RWPE1 (cell line): ENCODE measurements at regions not wholly inside any gene's neighbourhood (a gene's known extent, or its start where the extent isn't known, plus 50 kb on each side); places are given as distances from the start of the nearest gene placed in this dataset.

Experiments
- CTCF ChIA-PET: fragments of 350-600 bp; sonication (Branson Sonifier 250); formaldehyde crosslinking; extraction: SDS; loops from one replicate; lab custom pipeline; 2021; lab: Yijun Ruan, JAX
- POLR2A ChIA-PET: fragments of 400-600 bp; formaldehyde crosslinking; extraction: SDS; loops from one replicate; lab custom pipeline; 2020; ENCODE audit warnings: antibody characterized with exemption; ENCODE audit not compliant: low non-redundant PET; lab: Yijun Ruan, JAX
- DNase-seq: peaks from one replicate; pipeline ENCODE4 v3.0.0; 2012; ENCODE audit warnings: low spot score
- H3K27ac ChIP-seq: fragments of 450-650 bp; 2 replicates; pipeline ENCODE4 v1.5.1; 2017
- CTCF ChIP-seq: fragments of 450-650 bp; conservative IDR thresholded peaks from 2 replicates; pipeline ENCODE4 v1.5.1; 2017; ENCODE audit warnings: low read depth, mild to moderate bottlenecking

- ChIA-PET CTCF (no interaction called here), POLR2A (no interaction called here)
- H3K27ac ChIP-seq, result no peak overlapping the region
- no peak for DNase-seq
- no peak for TF ChIP-seq CTCF
Observed at GRCh38 chr5:133790898-133791297, 177.5 kb downstream of the C5orf15 start.

- ChIA-PET CTCF (no interaction called here), POLR2A (no interaction called here)
- TF ChIP-seq CTCF, result no peak
- DNase-seq, result no peak
- no peak overlapping the region for H3K27ac ChIP-seq
Observed at GRCh38 chr5:133789428-133789827, 177.1 kb upstream of the FSTL4 start.

- TF ChIP-seq CTCF, result no peak
- no peak overlapping the region for H3K27ac ChIP-seq
- no peak for DNase-seq
- ChIA-PET CTCF (no interaction called here), POLR2A (no interaction called here)
Observed at GRCh38 chr5:133788121-133788520, 175.8 kb upstream of the FSTL4 start.

GRCh38 chr5:133786420-133786819, 174.1 kb upstream of the FSTL4 start:
- ChIA-PET CTCF (no interaction called here), POLR2A (no interaction called here)
- DNase-seq, result no peak
- TF ChIP-seq CTCF, result no peak
- no peak overlapping the region for H3K27ac ChIP-seq

- ChIA-PET POLR2A (no interaction called here), CTCF (interaction anchor here (0.6 kb wide), 2 partner anchors 12 to 361 kb away, joined by 3 to 5 read pairs; no protein-coding TSS in a partner anchor)
Observed at GRCh38 chr5:133785182-133785581, 172.8 kb upstream of the FSTL4 start.

GRCh38 chr5:133783481-133783880, 171.1 kb upstream of the FSTL4 start:
- POLR2A ChIA-PET, result no interaction called here
- CTCF ChIA-PET, result interaction anchor here (0.6 kb wide), 2 partner anchors 26 to 115 kb away, joined by 4 read pairs; no protein-coding TSS in a partner anchor
- H3K27ac ChIP-seq, result no peak overlapping the region
- DNase-seq, result no peak
- no peak for TF ChIP-seq CTCF

More at GRCh38 chr5:133785182-133785581, 172.8 kb upstream of the FSTL4 start:
- TF ChIP-seq CTCF, result no peak
- no peak overlapping the region for H3K27ac ChIP-seq
- no peak for DNase-seq
